ENCODE measurements at regions not wholly inside any gene's neighbourhood (a gene's known extent, or its start where the extent isn't known, plus 50 kb on each side); places are given as distances from the start of the nearest gene placed in this dataset.

DNA sequence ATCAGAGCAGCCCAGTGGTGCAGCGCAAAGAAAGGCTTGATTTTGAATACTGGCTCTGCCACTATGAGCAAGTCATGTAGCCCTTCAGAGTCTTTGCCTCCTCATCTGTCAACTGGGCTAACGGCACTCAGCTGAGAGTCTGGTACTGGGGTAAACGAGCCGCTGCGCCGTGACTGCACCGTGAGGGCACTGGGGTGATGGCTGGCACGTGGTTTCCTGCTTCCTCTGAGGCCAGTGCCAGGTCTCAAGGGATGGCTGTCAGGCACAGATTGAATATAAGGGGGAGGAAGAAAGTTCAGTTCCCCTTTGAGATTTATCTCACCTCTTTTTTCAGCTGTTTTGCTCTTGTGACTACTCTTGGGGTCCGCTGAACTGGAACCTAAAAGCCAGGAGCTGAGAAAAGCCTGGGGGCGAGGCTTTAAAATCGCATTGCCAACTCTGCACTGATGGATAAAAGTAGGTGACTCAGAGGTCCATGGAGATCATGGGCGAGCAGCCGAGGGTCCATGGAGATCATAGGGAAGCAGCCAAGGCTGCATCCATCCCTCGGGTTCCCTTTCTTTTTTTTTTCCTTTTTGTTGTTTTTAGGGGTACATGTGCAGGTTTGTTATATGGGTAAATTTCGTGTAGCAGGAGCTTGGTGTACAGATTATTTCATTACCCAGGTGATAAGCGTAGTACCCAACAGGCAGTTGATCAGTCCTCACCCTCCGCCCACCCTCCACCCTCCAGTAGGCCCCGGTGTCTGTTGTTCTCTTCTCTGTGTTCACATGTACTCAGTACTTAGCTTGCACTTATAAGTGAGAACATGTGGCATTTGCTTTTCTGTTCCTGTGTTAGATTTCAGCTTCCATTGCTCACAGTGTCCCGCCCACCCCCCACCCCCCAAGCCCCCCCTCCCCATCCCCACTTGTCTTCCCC is 114.3 kb downstream of the SPP2 start:
- peaks cover 34 to 35% of the 10 kb centered on the region in 2 experiments for H3K4me1 Mint-ChIP-seq

More for the DNA sequence above, 114.3 kb downstream of the SPP2 start:
- Histone ChIP-seq H3K9ac (ENCODE audit: extremely low read depth, insufficient read length, low read length) (no peak overlapping the region), H3K23me2 (ENCODE audit: insufficient read length, low read depth, low read length, poor library complexity, severe bottlenecking) (no peaks in the 10 kb centered on the region), H3K14ac (ENCODE audit: insufficient read depth, low read length) (no peak overlapping the region), H2AFZ (ENCODE audit: low read length) (no peak overlapping the region), H3K79me2 (ENCODE audit: insufficient read depth, low read length) (no peaks in the 10 kb centered on the region), H2BK5ac (ENCODE audit: insufficient read length, low read length) (no peak overlapping the region), H2AK5ac (ENCODE audit: insufficient read length, low read length) (no peak overlapping the region), H4K8ac (replicated peaks; ENCODE audit: insufficient read length, low read depth, low read length) (no peak overlapping the region), H4K91ac (ENCODE audit: insufficient read length, low read depth, low read length) (no peak overlapping the region), H3K4me1 (ENCODE audit: insufficient read depth, low read length) (peaks cover 3% of the 10 kb centered on the region; the same call in 1 of the 2 replicates), H3K79me1 (ENCODE audit: insufficient read depth, low read depth, low read length, poor library complexity, severe bottlenecking) (no peaks in the 10 kb centered on the region), H4K20me1 (ENCODE audit: control insufficient read depth, insufficient read depth, insufficient read length) (no peaks in the 10 kb centered on the region), H4K5ac (ENCODE audit: insufficient read length, low read depth, low read length) (no peak overlapping the region), H2BK20ac (ENCODE audit: low read depth, low read length, poor library complexity, severe bottlenecking) (no peak overlapping the region), H3K56ac (ENCODE audit: insufficient read length, low read depth, low read length) (no peak overlapping the region), H3K9me3 (ENCODE audit: control insufficient read depth, low read depth, low read length) (no peaks in the 10 kb centered on the region), H2BK120ac (ENCODE audit: low read depth, low read length, poor library complexity, severe bottlenecking) (no peak overlapping the region), H3K27ac (ENCODE audit: insufficient read length, low read depth, low read length) (no peak overlapping the region), H2BK12ac (ENCODE audit: insufficient read length, low read depth, low read length) (no peak overlapping the region), H3K18ac (ENCODE audit: insufficient read length, low read depth, low read length) (no peak overlapping the region), H3K4me2 (ENCODE audit: insufficient read depth, insufficient read length, low read length) (no peak overlapping the region), H3K23ac (ENCODE audit: insufficient read length, low read depth, low read length) (no peak overlapping the region), H3K27me3 (ENCODE audit: insufficient read depth, low read length) (no peaks in the 10 kb centered on the region; the same call in 1 of the 2 replicates), H3K4ac (ENCODE audit: low read depth, low read length) (no peak overlapping the region), H2BK15ac (ENCODE audit: low read depth, low read length) (no peak overlapping the region), H3T11ph (ENCODE audit: low read length) (no peak overlapping the region)
- H3K27ac Mint-ChIP-seq, result no peak overlapping the region
- WGBS (ENCODE audit: extremely low coverage, insufficient read length, low lambda C conversion rate), result no CpG with 5 or more reads among the region's 19 CpGs
- peaks cover 3% of the 10 kb centered on the region for H3K27me3 Mint-ChIP-seq (ENCODE audit: low read depth)
- TF ChIP-seq, protein P1, sequence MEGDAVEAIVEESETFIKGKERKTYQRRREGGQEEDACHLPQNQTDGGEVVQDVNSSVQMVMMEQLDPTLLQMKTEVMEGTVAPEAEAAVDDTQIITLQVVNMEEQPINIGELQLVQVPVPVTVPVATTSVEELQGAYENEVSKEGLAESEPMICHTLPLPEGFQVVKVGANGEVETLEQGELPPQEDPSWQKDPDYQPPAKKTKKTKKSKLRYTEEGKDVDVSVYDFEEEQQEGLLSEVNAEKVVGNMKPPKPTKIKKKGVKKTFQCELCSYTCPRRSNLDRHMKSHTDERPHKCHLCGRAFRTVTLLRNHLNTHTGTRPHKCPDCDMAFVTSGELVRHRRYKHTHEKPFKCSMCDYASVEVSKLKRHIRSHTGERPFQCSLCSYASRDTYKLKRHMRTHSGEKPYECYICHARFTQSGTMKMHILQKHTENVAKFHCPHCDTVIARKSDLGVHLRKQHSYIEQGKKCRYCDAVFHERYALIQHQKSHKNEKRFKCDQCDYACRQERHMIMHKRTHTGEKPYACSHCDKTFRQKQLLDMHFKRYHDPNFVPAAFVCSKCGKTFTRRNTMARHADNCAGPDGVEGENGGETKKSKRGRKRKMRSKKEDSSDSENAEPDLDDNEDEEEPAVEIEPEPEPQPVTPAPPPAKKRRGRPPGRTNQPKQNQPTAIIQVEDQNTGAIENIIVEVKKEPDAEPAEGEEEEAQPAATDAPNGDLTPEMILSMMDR (conservative IDR thresholded peaks at IDR 0.05), result no peak
- no peak for DNase-seq
- no peaks in the 10 kb centered on the region for H3K9me3 Mint-ChIP-seq
- H3K4me3 Mint-ChIP-seq, result no peak overlapping the region
- H3K36me3 Mint-ChIP-seq (ENCODE audit: insufficient read depth in 1 of 3, low read depth in 3 of 3), result no peaks in the 10 kb centered on the region

All from H9 (cell line).